Loucy (cell line): ENCODE measurements at regions not wholly inside any gene's neighbourhood (a gene's known extent, or its start where the extent isn't known, plus 50 kb on each side); places are given as distances from the start of the nearest gene placed in this dataset.

Source experiments
- H2AFZ ChIP-seq: fragments of 200-600 bp; sonication (generic); 2 replicates; pipeline ENCODE4 v1.6.0; 2016; ENCODE audit warnings: antibody characterized with exemption, mild to moderate bottlenecking, low read length, moderate library complexity
- H3F3A ChIP-seq: fragments of 200-600 bp; 2 replicates; pipeline ENCODE4 v1.6.0; 2016; ENCODE audit warnings: antibody characterized with exemption, low read depth, mild to moderate bottlenecking
- H3K27me3 ChIP-seq: fragments of 200-600 bp; sonication (generic); 2 replicates; pipeline ENCODE4 v1.6.1; 2014; ENCODE audit warnings: low read length, mild to moderate bottlenecking; ENCODE audit not compliant: insufficient read depth, poor library complexity, severe bottlenecking
- H3K36me3 ChIP-seq: fragments of 200-600 bp; sonication (generic); 2 replicates; pipeline ENCODE4 v1.6.1; 2016; ENCODE audit warnings: low read length; ENCODE audit not compliant: insufficient read depth
- H3K4me1 ChIP-seq: fragments of 200-600 bp; sonication (generic); 2 replicates; pipeline ENCODE4 v1.5.1; 2014; ENCODE audit warnings: low read length, mild to moderate bottlenecking; ENCODE audit not compliant: insufficient read depth, poor library complexity, severe bottlenecking
- H3K4me2 ChIP-seq: fragments of 200-600 bp; sonication (generic); 2 replicates; pipeline ENCODE4 v1.6.0; 2014; ENCODE audit warnings: antibody characterized with exemption, low read length, low read depth, mild to moderate bottlenecking; ENCODE audit not compliant: poor library complexity, severe bottlenecking
- H3K4me3 ChIP-seq: fragments of 200-600 bp; sonication (generic); 2 replicates; pipeline ENCODE4 v1.5.1; 2014; ENCODE audit warnings: low read length, mild to moderate bottlenecking, mixed read lengths; ENCODE audit not compliant: poor library complexity, severe bottlenecking
- H3K79me2 ChIP-seq: fragments of 200-600 bp; sonication (generic); 2 replicates; pipeline ENCODE4 v1.6.1; 2014; ENCODE audit warnings: low read length; ENCODE audit not compliant: insufficient read depth
- H3K9ac ChIP-seq: fragments of 200-600 bp; sonication (generic); 2 replicates; pipeline ENCODE4 v1.6.0; 2014; ENCODE audit warnings: mild to moderate bottlenecking, low read depth, low read length, moderate library complexity; ENCODE audit not compliant: poor library complexity, severe bottlenecking
- H3K9me2 ChIP-seq: fragments of 200-600 bp; sonication (generic); replicated peaks from 2 replicates; pipeline ENCODE4 v1.6.1; 2016; ENCODE audit warnings: low read depth, low read length, mixed read lengths
- H3K9me3 ChIP-seq: fragments of 200-600 bp; sonication (generic); 2 replicates; pipeline ENCODE4 v1.6.1; 2014; ENCODE audit warnings: mild to moderate bottlenecking, antibody characterized with exemption, low read length, low read depth; ENCODE audit not compliant: insufficient read depth
- H4K20me1 ChIP-seq: fragments of 200-600 bp; sonication (generic); 2 replicates; pipeline ENCODE4 v1.6.0; 2014; ENCODE audit warnings: antibody characterized with exemption, low read length, mild to moderate bottlenecking; ENCODE audit not compliant: insufficient read depth, poor library complexity, severe bottlenecking
- EZH2phosphoT487 ChIP-seq: fragments of 200-600 bp; IDR thresholded peaks from 2 replicates; pipeline ENCODE4 v1.6.1; 2018; ENCODE audit warnings: antibody characterized with exemption, mild to moderate bottlenecking, moderate library complexity, borderline replicate concordance
- TF ChIP-seq, protein P1 (sequence below): fragments of 200-600 bp; sonication (generic); conservative IDR thresholded peaks from 2 replicates; pipeline ENCODE4 v1.5.1; 2014; ENCODE audit warnings: mild to moderate bottlenecking, antibody characterized with exemption, low read length

DNA sequence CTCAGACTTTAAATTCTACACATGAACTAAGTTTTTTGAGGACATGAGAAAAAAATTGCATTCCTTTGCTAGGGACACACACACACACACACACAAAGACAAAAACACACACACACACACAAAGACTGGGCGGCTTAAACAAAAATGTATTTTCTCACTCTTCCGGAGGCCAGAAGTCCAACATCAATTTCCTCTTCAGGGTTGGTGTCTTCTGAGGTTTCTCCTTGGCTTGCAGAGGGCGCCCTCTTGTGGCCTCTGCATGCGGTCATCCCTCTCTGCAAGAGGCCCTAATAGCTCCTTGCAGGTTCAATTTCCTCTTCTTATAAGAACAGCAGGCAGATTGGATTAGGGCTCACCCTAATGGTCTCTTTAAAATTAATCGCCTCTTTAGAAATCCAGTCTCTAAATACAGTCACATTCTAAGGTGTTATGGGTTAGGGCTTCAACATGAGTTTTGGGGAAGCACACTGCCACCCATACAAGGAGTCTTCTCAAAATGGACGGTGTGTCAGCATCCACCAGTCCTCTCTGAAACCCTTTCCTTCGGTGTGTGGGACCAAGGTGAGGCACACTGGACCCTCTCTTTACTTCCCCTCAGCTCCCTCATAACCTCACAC, 61.4 kb downstream of the GPR6 start:
- Histone ChIP-seq H3K4me2 (peak overlapping the region; percentile 81), H3K9me2 (no peaks in the 10 kb centered on the region), H3K4me1 (peaks cover 30% of the 10 kb centered on the region), H3K4me3 (peak overlapping the region; percentile 80), H3K27me3 (no peaks in the 10 kb centered on the region), H4K20me1 (no peaks in the 10 kb centered on the region), H2AFZ (peak overlapping the region; percentile 97), H3K9ac (peak overlapping the region; percentile 82), H3K9me3 (no peaks in the 10 kb centered on the region), H3K36me3 (no peaks in the 10 kb centered on the region), H3K79me2 (no peaks in the 10 kb centered on the region), H3F3A (no peaks in the 10 kb centered on the region)
- TF ChIP-seq EZH2phosphoT487 = no peak
- TF ChIP-seq, protein P1, sequence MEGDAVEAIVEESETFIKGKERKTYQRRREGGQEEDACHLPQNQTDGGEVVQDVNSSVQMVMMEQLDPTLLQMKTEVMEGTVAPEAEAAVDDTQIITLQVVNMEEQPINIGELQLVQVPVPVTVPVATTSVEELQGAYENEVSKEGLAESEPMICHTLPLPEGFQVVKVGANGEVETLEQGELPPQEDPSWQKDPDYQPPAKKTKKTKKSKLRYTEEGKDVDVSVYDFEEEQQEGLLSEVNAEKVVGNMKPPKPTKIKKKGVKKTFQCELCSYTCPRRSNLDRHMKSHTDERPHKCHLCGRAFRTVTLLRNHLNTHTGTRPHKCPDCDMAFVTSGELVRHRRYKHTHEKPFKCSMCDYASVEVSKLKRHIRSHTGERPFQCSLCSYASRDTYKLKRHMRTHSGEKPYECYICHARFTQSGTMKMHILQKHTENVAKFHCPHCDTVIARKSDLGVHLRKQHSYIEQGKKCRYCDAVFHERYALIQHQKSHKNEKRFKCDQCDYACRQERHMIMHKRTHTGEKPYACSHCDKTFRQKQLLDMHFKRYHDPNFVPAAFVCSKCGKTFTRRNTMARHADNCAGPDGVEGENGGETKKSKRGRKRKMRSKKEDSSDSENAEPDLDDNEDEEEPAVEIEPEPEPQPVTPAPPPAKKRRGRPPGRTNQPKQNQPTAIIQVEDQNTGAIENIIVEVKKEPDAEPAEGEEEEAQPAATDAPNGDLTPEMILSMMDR = peak; percentile 97

- Histone ChIP-seq H3K4me1 (peaks cover 35% of the 10 kb centered on the region), H2AFZ (peak overlapping the region; percentile 97), H4K20me1 (no peaks in the 10 kb centered on the region), H3K4me3 (peak overlapping the region; percentile 80), H3K9ac (peak overlapping the region; percentile 82), H3K9me3 (no peaks in the 10 kb centered on the region), H3F3A (no peaks in the 10 kb centered on the region), H3K9me2 (no peaks in the 10 kb centered on the region), H3K36me3 (no peaks in the 10 kb centered on the region), H3K79me2 (no peaks in the 10 kb centered on the region), H3K4me2 (peak overlapping the region; percentile 81), H3K27me3 (no peaks in the 10 kb centered on the region)
- TF ChIP-seq EZH2phosphoT487 = no peak
- TF ChIP-seq, protein P1 = peak; percentile 71
Observed at GRCh38 chr6:110039981-110040383, 61.9 kb downstream of the GPR6 start.

DNA sequence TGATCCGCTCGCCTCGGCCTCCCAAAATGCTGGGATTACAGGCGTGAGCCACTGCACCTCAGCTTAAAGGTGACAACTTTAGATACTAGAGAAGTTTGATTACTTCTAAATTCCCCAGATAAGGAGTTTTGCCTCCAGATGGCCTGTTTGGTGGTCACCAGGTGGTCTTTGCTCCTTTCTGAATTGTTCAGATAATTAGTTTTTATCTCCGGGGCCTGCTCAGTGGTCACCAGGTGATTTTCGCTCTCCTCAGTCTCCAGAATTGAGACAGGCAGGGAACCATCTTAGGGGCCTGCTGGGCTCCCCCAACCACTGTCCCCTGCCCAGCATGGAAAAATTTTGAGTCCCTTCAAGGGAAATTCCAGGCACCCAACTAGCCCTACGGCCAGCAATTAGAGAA, 62.6 kb downstream of the GPR6 start:
- H3K36me3 ChIP-seq = no peaks in the 10 kb centered on the region
- peak overlapping the region; percentile 81 for H3K4me2 ChIP-seq
- no peak overlapping the region for H3K4me3 ChIP-seq
- H3K4me1 ChIP-seq = peaks cover 39% of the 10 kb centered on the region
- peak overlapping the region; percentile 82 for H3K9ac ChIP-seq
- H3K27me3 ChIP-seq = no peaks in the 10 kb centered on the region
- H3F3A ChIP-seq = no peaks in the 10 kb centered on the region
- H2AFZ ChIP-seq = no peak overlapping the region
- H4K20me1 ChIP-seq = no peaks in the 10 kb centered on the region
- H3K9me2 ChIP-seq = no peaks in the 10 kb centered on the region
- H3K79me2 ChIP-seq = no peaks in the 10 kb centered on the region
- H3K9me3 ChIP-seq = no peaks in the 10 kb centered on the region
- no peak for TF ChIP-seq EZH2phosphoT487
- TF ChIP-seq, protein P1 = no peak
